ENCODE measurements at regions not wholly inside any gene's neighbourhood (a gene's known extent, or its start where the extent isn't known, plus 50 kb on each side); places are given as distances from the start of the nearest gene placed in this dataset.

- Histone ChIP-seq H3K9me3 (ENCODE audit: control insufficient read depth, insufficient read depth, low read length) (peaks cover 9% of the 10 kb centered on the region; the same call in 1 of the 2 replicates), H2BK20ac (ENCODE audit: low read depth, low read length) (no peak overlapping the region), H4K91ac (ENCODE audit: insufficient read depth, low read depth, low read length) (no peak overlapping the region), H3K9ac (ENCODE audit: low read depth, low read length) (no peak overlapping the region), H3K4me3 (ENCODE audit: insufficient read depth, low read depth, low read length) (no peak overlapping the region), H3K9me1 (ENCODE audit: insufficient read depth, low read length) (no peaks in the 10 kb centered on the region), H4K8ac (ENCODE audit: low read depth in 2 of 2, low read length in 2 of 2) (no peak overlapping the region), H3K4me2 (ENCODE audit: low read depth, low read length) (no peak overlapping the region), H3K79me1 (ENCODE audit: low read depth in 1 of 2, low read length in 2 of 2) (no peaks in the 10 kb centered on the region), H2AK5ac (ENCODE audit: low read depth, low read length) (no peak overlapping the region), H4K5ac (ENCODE audit: low read depth, low read length) (no peak overlapping the region), H3K23ac (ENCODE audit: low read depth, low read length) (no peak overlapping the region), H4K20me1 (ENCODE audit: insufficient read depth, low read length) (no peaks in the 10 kb centered on the region), H3K27ac (ENCODE audit: insufficient read depth, low read length) (no peak overlapping the region), H3K4me1 (ENCODE audit: control insufficient read depth, insufficient read depth, low read length) (no peaks in the 10 kb centered on the region), H3K56ac (ENCODE audit: extremely low read depth, insufficient read depth, low read length) (no peak overlapping the region), H3K27me3 (ENCODE audit: control insufficient read depth, insufficient read depth, low read length) (no peaks in the 10 kb centered on the region), H2AFZ (replicated peaks; ENCODE audit: low read length, poor library complexity) (no peak overlapping the region), H2BK120ac (ENCODE audit: low read depth, low read length) (no peak overlapping the region), H2BK5ac (ENCODE audit: low read depth, low read length, poor library complexity, severe bottlenecking) (no peak overlapping the region), H3K14ac (replicated peaks; ENCODE audit: low read depth, low read length) (no peak overlapping the region), H2BK15ac (ENCODE audit: low read depth, low read length) (no peak overlapping the region), H3K18ac (ENCODE audit: low read depth, low read length) (no peak overlapping the region), H3K36me3 (ENCODE audit: control insufficient read depth, insufficient read depth, low read length) (no peaks in the 10 kb centered on the region), H2AK9ac (replicated peaks; ENCODE audit: low read depth, low read length, poor library complexity) (no peak overlapping the region), H3K4ac (ENCODE audit: low read depth, low read length) (no peak overlapping the region)
- dilution Hi-C loops (cut with HindIII; ENCODE audit: low sequenced_read_pairs, unreplicated experiment), result no loop called here
- in situ Hi-C loops (cut with MboI; ENCODE audit: low sequenced_read_pairs), result no loop called here
- intact Hi-C loops (cut with micrococcal nuclease), result no loop called here
- DNase-seq, result no peak
- ChIA-PET POLR2A (ENCODE audit: unreplicated experiment) (no interaction called here), CTCF (no interaction called here)
- WGBS, 2 experiments (ENCODE audit: extremely low coverage in 2 of 2, insufficient read length in 1 of 2), result 60% methylated on average over 1 of the region's 2 CpGs; no CpG with 5 or more reads in 1 of the 2 experiments
- no TSS peak for BruUV-seq (replicated peaks)
- no peak for TF ChIP-seq CTCF (conservative IDR thresholded peaks at IDR 0.05; ENCODE audit: low read depth, low read length)
- no peak for TF ChIP-seq RAD21 (IDR thresholded peaks at IDR 0.05; ENCODE audit: low read length)
- no peak for TF ChIP-seq MXI1 (IDR thresholded peaks at IDR 0.05; ENCODE audit: borderline replicate concordance, low read depth, low read length)
- no peak for TF ChIP-seq RFX5 (IDR thresholded peaks at IDR 0.05; ENCODE audit: low read depth, low read length)
- no peak for TF ChIP-seq MAZ (IDR thresholded peaks at IDR 0.05; ENCODE audit: borderline replicate concordance, low read depth, low read length)
- TF ChIP-seq CEBPB (IDR thresholded peaks at IDR 0.05; ENCODE audit: low read depth, low read length), result no peak
- TF ChIP-seq ELK1 (IDR thresholded peaks at IDR 0.05; ENCODE audit: borderline replicate concordance, low read depth, low read length), result no peak
- no peak for TF ChIP-seq FOS (IDR thresholded peaks at IDR 0.05; ENCODE audit: low read depth, low read length)
- TF ChIP-seq MAFK (IDR thresholded peaks at IDR 0.05; ENCODE audit: low read depth, low read length), result no peak
- TF ChIP-seq CHD1 (IDR thresholded peaks at IDR 0.05; ENCODE audit: low read depth, low read length), result no peak
- TF ChIP-seq POLR2A (IDR thresholded peaks at IDR 0.05; ENCODE audit: low read depth, low read length), result no peak
- TF ChIP-seq RCOR1 (IDR thresholded peaks at IDR 0.05; ENCODE audit: insufficient replicate concordance, low read length), result no peak
- TF ChIP-seq BHLHE40 (IDR thresholded peaks at IDR 0.05; ENCODE audit: low read depth, low read length), result no peak
- no peak for ATAC-seq (ENCODE audit: low read depth)
Observed at GRCh38 chr17:54527941-54528340, 372.7 kb upstream of the TOM1L1 start.

Measured in IMR-90 (cell line).